HUES48 (cell line): ENCODE measurements at regions not wholly inside any gene's neighbourhood (a gene's known extent, or its start where the extent isn't known, plus 50 kb on each side); places are given as distances from the start of the nearest gene placed in this dataset.
"Not testable (repeated sequence)": the region's sequence is repeated elsewhere in the genome, so short reads cannot be mapped to it uniquely, and the experiment has no call there.

Experiments
- H3K27ac ChIP-seq: one replicate; pipeline ENCODE4 v1.7.0; 2013; ENCODE audit warnings: low read depth, low read length, inconsistent platforms
- H3K27me3 ChIP-seq: 2 replicates; pipeline ENCODE4 v1.6.1; 2013; ENCODE audit warnings: mild to moderate bottlenecking, low read length; ENCODE audit not compliant: control insufficient read depth, insufficient read depth
- H3K36me3 ChIP-seq: 2 replicates; pipeline ENCODE4 v1.6.1; 2013; ENCODE audit warnings: low read length; ENCODE audit not compliant: control insufficient read depth, insufficient read depth
- H3K4me1 ChIP-seq: 2 replicates; pipeline ENCODE4 v1.6.1; 2013; ENCODE audit warnings: mild to moderate bottlenecking, low read length; ENCODE audit not compliant: control insufficient read depth, insufficient read depth
- H3K4me3 ChIP-seq: 2 replicates; pipeline ENCODE4 v1.5.1; 2013; ENCODE audit warnings: mild to moderate bottlenecking, low read depth, low read length
- H3K9ac ChIP-seq: 2 replicates; pipeline ENCODE4 v1.6.1; 2013; ENCODE audit warnings: mild to moderate bottlenecking, low read depth, low read length, moderate library complexity
- H3K9me3 ChIP-seq: 2 replicates; pipeline ENCODE4 v1.6.1; 2013; ENCODE audit warnings: low read length; ENCODE audit not compliant: control insufficient read depth, insufficient read depth

DNA sequence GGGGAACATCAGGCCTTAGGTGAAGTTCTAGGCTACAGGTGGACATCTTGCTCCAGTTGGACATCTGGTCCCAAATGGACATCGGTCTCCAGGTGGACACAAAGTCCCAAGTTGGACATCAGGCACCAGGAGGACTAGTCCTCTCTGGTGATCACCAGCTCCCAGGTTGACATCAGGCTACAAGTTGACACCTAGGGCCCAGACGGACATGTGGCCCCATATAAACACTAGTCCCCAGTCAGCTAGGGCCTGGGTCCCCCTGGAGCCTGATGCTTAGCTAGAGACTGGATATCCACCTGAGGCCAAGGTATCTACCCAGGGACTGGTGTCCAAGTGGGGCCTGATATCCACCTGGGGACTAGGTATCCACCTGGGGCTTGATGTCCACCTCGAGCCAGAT lies 75.8 kb upstream of the ZNF337 start:
- not testable (repeated sequence) for H3K27ac ChIP-seq, H3K9ac ChIP-seq, H3K4me3 ChIP-seq, H3K27me3 ChIP-seq, H3K36me3 ChIP-seq, H3K4me1 ChIP-seq, H3K9me3 ChIP-seq

DNA sequence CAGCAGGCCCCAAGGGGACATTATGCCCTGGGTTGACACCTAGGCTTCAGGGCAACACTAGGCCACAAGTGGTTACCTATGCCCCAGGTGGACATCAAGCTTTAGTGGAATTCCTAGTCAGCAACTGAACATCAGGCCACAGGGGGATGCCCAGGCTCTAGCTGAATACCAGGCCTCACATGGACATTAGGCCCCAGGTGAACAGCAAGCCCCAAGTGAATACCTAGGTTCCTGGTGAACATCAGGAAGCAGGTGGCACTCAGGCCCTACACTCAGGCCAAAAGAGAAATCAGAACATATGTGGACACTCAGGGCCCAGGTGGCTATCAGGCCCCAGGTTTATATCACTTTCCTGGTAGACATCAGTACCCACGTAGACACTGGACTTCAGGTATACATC lies 75.2 kb upstream of the ZNF337 start:
- H3K36me3 ChIP-seq, H3K4me1 ChIP-seq, H3K27ac ChIP-seq, H3K9ac ChIP-seq, H3K4me3 ChIP-seq, H3K9me3 ChIP-seq, H3K27me3 ChIP-seq: not testable (repeated sequence)

DNA sequence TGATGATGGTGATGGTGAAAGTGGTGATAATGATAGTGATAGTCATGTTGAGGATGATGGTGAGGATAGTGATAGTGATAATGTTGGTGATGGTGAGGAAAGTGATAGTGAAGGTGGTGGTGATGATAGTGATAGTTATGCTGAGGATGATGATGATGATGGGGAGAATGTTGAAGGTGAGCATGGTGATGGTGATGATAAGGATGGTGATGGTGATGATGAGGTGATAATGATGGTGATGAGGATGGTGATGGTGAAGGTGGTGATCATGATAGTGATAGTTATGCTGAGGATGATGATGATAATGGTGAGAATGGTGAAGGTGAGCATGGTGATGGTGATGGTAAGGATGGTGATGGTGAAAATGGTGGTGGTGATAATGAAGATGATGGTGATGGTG lies 64.9 kb upstream of the ZNF337 start:
- Histone ChIP-seq H3K4me1 (no peaks in the 10 kb centered on the region), H3K27me3 (no peaks in the 10 kb centered on the region), H3K9me3 (peaks cover 3% of the 10 kb centered on the region; the same call in 1 of the 2 replicates), H3K36me3 (no peaks in the 10 kb centered on the region), H3K9ac (no peak overlapping the region), H3K4me3 (no peak overlapping the region), H3K27ac (no peak overlapping the region)

DNA sequence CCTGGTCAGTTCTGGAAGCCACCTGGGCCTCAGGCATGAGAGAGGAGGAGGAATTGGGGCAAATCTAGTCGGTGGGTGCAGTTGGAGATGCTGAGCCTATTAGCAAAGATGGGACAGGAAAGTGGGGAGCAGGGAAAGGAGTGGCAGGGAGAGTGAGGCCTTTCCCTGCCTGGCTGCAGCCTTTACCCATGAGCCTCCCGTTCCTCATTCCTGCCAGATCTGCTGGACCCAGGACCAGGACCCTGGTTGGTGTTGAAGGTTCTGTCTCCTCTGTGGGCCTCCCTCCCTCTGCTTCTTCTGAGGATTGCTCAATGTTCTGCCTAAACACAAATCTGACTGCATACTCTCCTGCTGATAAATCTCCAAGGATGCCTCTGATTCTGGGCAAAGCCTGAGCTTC lies 64.4 kb upstream of the ZNF337 start:
- H3K27me3 ChIP-seq, H3K4me3 ChIP-seq, H3K9me3 ChIP-seq, H3K36me3 ChIP-seq, H3K4me1 ChIP-seq, H3K27ac ChIP-seq, H3K9ac ChIP-seq: not testable (repeated sequence)

DNA sequence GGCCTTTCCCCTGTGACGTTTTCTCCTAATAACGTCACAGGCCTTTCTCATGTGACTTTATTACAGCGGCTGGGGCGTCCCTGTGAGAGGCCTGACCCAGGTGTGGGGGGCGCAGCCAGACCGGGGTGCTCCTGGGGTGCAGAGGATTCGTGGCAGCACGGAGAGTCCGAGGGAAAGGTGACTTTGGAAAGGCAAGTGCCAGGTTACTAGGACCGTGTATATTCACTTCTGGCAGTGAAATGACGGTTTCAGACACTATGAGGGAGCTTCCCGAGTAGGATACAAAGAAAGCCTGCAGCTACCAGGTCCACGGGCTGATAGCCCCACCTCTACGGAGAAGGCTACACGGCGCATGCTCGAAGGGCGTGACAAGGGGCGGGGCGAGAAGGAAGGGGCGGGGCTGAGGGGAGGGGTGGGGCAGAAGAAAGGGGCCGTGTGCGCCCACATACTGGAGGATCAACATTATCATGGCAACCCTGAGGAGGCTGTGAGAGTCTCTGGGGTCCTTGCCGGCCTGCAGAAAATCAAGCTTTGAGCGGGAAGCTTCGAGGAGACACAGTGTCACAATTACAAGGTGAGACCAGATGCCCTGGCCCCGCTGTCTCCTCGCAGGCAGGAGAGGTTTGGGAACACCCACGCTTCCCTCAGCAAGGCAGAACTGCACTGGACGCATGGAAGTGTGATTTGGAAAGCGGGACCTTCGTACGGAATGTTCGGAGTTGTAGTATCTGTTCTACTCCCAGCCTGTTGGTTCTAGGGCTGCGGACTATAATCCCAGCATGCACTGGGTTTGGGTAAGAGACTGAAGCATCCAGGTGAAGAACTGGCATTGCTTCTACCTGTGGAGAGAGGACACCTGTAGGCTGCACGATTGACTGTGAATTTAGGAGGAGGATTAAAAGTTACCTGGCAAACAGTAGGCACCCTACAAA lies 54.4 kb upstream of the ZNF337 start:
- H3K9me3 ChIP-seq, result no peaks in the 10 kb centered on the region
- H3K27ac ChIP-seq, result no peak overlapping the region
- no peak overlapping the region for H3K9ac ChIP-seq
- no peaks in the 10 kb centered on the region for H3K36me3 ChIP-seq
- H3K27me3 ChIP-seq, result no peaks in the 10 kb centered on the region
- H3K4me3 ChIP-seq, result peak overlapping the region; percentile 46; the same call in 1 of the 2 replicates
- H3K4me1 ChIP-seq, result no peaks in the 10 kb centered on the region

DNA sequence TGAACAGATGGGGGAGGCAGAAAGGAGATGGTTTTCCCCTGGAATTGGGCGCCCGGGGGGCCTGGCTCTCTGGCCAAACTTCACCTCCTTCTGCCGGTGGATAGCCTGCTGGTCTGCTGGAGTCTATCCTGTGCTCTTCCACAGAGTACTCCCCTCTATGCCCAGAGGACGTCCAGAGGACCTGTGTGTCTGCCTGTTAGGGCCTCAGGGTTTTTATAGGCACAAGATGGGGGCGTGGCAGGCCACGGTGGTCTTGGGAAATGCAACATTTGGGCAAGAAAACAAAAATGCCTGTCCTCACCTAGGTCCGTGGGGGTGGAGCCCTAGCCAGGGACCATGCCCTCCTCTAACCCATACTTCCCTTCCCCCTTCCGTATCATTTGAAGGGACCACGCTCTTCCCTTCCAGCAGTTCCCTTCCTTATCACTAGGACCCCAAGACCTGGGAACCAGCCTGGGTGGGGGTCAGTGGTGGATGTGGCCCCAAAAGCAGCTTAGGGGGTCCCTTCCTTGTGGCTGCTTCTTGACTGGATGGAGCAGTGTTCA lies 53.6 kb upstream of the ZNF337 start:
- no peaks in the 10 kb centered on the region for H3K4me1 ChIP-seq
- H3K9me3 ChIP-seq, result no peaks in the 10 kb centered on the region
- no peak overlapping the region for H3K9ac ChIP-seq
- no peaks in the 10 kb centered on the region for H3K36me3 ChIP-seq
- H3K27ac ChIP-seq, result no peak overlapping the region
- no peaks in the 10 kb centered on the region for H3K27me3 ChIP-seq
- no peak overlapping the region; the same call in 1 of the 2 replicates for H3K4me3 ChIP-seq

DNA sequence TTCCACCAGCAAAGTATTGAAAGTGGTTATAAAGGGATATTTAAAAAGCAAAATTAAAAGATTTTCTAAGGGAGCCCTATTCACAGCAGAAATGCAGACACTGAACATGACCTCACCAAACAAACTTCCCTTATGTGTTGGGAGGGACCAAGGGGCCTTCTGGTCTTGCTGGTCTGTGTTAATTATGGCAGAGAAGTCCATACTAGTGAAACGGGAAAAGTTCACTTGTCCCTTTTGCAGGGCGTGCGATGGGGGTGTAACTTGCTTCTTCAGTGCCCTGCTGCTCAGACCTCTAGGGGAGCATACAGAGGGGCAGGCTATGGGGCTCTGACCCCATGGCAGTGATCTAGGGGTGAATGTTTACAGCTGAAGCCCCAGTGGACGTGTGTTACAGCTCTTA lies 53.0 kb upstream of the ZNF337 start:
- Histone ChIP-seq H3K36me3 (no peaks in the 10 kb centered on the region), H3K4me1 (no peaks in the 10 kb centered on the region), H3K27ac (no peak overlapping the region), H3K9ac (no peak overlapping the region), H3K27me3 (no peaks in the 10 kb centered on the region), H3K9me3 (no peaks in the 10 kb centered on the region), H3K4me3 (no peak overlapping the region)
